ENCODE measurements at regions not wholly inside any gene's neighbourhood (a gene's known extent, or its start where the extent isn't known, plus 50 kb on each side); places are given as distances from the start of the nearest gene placed in this dataset.

DNA sequence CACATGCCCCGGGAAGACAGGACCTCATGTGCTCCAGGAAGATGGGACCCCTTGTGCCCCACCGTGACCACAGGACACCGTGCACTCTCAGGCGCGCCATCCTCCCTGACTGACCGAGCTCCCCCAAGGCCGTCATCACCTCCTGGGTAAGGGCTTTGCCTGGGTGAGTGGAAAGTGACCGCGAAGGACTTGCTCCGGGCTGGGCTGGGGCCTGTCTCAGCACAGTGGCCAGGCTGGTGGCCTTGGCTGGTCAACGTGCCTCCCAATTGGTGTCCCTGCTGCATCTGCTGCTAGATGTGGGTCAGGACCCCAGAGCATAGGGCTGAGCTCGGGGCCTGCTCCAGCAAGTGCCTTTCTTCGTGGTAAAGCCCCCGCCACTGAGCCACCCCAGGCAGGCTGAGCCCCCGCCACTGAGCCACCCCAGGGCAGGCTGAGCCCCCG is 69.7 kb upstream of the CTDP1 start:
- DNase-seq (ENCODE audit: low read depth in 2 of 2), result no peak

DNA sequence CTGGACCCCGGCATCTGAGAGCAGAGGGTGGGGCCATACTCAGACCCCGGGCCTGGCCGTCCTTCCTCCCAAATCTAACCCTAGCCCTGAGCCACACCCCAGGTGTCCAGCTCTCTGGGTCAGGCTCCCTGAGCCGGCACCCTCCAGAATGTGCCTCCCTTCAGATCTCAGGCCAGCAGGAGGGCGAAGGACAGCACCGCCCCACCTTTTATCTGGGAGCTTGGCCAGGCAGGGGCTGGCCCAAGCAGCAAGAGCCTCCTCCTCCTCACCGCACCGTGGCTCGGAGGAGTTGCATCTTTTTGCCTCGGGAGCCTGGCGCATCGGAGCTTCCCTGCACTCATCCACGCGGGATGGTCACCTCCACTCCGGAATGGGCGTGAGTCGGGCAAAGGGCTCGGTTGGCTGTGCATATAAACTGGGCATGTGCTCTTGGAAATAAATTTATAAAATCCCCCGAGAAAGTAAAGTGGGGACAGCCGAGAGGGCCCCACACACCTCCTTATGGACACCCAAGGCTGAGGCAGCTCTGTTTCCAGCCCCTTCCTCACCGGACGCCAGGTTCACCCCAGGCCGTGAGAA is 69.1 kb upstream of the CTDP1 start:
- no peak for DNase-seq (ENCODE audit: low read depth in 2 of 2)

DNA sequence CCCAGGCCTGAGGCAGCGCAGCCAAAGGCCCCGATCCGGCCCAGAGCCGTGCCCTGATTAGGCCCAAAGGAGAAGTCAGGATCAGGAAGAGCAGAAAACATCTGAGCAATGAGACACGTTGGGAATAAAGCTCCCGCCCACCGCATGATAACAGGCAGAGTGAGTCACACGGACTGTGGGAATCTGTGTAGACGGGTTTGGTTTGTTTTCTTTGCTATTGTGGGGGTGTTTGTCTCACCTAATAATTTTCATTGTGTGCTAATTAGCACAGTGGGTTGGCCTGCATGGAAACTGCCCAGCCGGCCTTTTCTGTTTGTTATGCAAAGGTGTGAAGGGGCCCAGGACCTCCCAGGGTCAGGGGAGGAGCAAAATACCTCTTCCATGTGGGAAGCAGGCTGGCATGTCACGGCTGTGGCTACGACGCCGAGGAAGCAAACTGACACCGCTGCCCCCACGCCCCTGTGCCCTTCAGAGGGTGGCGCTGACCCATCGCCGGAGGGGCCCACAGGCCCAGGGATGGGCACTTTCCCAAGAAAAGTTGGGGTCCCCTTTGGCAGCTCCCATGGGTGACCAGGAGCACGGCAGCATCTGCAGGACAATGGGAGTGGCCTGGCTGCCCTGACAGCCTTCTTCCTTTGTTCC is 68.4 kb upstream of the CTDP1 start:
- DNase-seq (ENCODE audit: low read depth in 2 of 2), result peak; percentile 69 to 97

DNA sequence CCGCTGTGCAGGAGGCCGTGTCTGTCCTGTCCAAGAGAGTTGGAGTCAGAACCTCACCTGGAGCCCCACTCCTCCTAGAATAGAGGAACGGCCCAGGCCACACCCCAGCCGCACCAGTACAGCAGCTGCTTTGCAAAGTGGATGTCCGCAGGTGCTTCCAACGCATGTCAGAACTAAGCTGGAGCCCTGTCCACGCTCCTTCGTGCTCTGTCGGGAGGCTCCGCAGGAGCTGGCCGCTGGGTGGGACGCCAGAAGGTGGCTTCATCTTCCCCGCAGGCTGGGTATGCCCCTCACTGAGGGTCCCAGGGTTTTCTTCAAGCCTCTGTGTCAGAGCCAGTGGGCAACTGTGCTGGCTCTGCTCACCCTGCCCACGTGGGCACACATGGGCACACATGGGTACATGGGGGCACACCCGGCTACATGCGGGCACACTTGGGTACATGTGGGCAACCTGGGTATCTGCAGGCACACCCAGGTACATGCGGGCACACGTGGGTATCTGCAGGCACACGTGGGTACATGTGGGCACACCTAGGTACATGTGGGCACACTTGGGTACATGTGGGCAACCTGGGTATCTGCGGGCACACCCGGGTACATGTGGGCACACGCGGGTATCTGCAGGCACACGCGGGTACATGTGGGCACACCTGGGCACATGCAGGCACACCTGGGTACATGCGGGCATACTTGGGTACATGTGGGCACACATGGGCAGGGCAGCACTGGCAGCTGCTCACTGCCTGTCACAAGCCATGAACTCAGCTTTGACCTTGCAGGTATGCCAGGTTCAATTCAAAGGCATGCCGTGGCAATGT is 67.1 kb upstream of the CTDP1 start:
- DNase-seq (ENCODE audit: low read depth in 2 of 2), result no peak

DNA sequence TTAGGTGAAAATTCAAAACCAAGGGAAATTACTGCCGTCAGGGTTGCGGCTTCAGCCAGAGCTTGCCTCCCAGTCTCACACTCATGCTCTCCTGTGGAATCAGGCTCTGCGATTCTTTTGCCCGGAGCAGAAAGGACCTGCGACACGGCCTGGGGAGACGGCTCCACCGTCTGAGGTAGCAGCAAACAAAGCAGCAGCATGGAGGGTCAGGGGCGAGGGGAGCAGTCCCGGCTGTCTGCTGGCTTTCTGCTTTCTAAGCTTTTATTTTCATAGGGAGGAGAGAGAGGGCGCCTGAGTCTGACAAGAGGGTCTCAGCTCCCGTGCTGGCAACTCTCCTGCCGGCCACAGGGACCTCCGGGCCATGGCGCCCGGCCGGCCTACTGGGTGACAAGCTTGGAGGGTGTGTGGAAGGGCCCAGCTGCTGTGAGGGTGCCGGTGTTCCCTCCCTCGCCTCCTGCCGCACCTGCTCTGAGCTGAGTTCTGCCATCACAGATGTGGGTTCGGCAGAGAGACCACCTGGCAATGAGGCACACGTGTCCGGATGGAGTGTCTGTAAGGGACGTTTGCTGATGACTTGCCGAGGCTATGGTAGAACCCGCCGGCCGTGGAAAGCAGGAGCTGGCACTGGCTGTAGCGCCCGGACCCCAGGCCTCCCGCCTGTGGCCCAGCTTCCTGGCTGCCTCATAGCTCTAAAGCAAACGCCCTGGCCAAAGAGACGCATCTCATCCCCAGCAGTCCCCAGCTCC is 66.2 kb upstream of the CTDP1 start:
- DNase-seq (ENCODE audit: low read depth in 2 of 2), result no peak

DNA sequence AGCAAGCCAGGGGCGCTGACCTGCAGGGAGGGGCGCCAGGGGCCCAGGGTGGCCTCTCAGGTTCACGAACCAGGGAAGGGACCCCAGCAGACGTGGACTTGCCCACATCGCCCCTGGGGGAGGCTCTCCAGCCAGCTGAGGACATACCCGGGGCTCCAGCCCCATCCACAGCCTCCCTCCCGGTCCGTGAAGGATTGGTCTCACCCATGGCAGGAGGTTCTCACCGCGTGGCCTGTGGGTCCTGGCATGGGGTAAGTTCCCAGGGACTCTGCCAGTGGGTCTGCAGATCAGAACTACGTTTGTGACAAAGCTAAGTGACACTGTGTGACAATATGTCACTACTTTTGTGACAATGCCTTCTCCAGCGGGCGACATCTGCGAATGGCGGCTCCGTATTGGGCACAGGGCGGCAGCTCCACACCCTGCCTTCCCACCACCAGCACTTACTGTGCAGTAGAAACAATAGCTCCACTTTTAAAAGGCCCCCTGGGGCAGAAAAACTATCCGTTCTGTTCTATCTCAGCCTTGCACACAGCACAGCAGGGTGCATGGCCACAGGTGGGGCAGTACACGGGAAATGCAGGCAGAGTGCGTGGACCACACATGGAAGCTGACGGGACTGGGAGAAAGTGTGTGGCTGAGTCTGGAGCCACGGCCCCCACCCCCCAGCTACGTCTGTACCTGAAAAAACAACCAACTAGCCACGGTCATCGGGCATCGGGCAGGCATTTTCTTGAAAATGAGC is 65.2 kb upstream of the CTDP1 start:
- DNase-seq (ENCODE audit: low read depth in 2 of 2), result no peak

DNA sequence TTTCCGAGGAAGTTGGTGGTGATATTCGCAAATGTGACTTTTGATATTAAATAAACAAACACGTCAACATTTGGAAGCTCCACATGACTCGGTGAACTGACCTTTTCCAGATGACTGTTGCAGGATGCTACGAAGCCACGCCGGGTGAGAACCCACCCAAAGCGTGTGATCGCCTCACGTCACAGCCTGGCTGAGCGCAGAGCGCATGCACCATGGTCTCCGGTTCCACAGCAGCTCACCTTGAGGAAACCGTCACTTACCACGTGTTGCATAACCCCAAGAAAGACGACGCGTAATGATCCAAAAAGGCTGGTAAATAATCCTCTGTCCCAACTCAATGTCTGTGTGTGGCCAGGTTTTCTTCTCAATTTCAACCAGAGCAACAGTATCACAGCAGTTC is 64.5 kb upstream of the CTDP1 start:
- no peak for DNase-seq (ENCODE audit: low read depth in 2 of 2)

DNA sequence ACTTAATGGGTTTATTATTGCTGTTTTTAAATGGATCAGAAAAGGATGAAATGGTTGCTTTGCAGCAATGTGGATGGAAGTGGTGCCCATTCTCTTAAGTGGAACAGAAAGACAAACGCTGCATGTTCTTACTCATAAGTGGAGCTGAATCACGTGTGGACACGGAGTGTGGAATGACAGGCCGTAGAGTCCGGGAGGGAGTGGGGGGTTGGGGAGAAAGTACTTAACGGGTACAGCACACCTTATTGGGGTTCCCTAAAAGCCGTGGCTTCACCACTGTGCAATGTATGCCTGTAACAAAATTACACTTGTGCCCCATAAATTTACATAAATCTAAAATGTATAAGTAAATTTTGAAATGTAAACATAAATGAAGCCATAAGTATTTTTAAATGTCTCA is 64.0 kb upstream of the CTDP1 start:
- DNase-seq (ENCODE audit: low read depth in 2 of 2), result no peak

DNA sequence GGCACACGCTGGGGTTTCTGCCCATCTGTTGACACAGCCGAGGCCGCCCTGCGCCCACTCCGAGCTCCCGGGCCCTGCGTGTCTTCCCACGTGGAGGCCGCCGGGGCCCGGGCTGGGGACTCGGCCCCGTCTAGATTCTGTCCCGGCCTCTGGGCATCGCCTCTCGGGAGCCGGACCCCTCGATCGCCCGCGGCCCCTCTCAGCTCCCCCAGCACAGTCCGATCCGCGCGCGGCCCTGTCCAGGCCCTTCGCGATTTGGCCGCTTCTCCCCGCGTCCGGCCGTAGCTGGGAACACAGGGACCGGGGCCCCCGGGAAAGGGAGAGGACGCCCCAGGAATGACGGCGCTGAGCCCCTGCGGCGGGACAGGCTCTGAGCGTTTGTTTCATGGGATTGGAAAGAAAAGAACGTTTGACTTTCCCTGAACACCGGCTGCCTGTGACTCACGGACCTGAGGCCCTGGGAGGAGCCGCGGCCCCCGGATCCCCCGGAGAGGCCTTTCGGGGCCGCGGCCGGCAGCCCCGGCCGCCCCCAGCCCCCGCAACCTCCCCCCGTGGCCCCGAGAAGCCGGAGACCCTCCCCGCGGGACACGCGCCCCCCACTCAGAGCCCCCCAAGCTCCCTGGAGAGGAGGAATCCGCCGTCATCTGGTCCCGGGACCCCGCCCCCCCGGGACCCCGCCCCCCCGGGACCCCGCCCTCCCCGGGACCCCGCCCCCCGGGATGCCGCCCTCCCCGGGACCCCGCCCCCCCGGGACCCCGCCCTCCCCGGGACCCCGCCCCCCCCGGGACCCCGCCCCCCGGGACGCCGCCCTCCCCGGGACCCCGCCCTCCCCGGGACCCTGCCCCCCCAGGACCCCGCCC is 62.7 kb upstream of the CTDP1 start:
- DNase-seq (ENCODE audit: low read depth in 2 of 2), result peak in 1 of 2 donors; percentile 25

DNA sequence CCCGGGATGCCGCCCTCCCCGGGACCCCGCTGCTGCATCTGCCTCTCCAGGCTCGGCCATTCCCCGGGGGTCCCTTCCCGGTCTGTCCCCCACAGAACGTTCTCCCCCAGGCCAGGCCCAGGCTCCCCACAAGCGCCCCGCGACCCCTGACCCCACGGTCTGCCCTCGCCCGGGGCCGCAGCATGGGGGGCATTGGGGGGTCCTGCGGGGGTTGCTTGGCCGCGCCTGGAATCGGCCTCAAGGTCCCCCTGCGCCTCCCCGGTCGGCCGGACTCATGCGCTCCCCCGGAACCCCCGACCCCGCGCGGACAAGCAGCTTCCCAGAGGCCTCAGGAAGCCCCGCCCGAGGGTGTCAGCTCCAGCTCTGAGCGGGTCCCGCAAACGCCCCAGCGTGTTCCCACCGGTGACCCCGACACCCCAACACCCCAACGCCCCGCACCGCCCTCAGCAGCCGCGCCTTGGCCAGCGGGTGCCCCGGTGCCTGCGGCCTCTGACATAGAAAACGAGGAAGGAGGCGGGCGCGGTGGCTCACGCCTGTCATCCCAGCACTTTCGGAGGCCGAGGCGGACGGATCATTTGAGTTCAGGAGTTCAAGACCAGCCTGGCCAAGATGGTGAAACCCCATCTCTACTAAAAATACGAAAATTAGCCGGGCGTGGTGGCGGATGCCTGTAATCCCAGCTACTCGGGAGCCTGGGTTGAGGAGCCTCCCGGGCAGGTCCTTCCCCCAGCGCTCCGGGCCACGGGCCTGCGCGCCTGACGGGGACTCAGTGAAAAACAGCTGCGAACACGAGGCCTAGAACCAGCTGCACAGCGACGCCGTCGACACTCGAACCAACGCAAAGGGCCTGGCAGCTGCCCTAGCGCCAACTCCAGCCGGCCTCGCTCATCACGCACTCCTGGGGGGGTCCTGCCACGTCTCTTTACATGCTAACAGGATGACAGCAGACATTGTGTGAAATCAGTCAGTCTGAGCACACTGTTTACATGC is 61.8 kb upstream of the CTDP1 start:
- no peak for DNase-seq (ENCODE audit: low read depth in 2 of 2)

DNA sequence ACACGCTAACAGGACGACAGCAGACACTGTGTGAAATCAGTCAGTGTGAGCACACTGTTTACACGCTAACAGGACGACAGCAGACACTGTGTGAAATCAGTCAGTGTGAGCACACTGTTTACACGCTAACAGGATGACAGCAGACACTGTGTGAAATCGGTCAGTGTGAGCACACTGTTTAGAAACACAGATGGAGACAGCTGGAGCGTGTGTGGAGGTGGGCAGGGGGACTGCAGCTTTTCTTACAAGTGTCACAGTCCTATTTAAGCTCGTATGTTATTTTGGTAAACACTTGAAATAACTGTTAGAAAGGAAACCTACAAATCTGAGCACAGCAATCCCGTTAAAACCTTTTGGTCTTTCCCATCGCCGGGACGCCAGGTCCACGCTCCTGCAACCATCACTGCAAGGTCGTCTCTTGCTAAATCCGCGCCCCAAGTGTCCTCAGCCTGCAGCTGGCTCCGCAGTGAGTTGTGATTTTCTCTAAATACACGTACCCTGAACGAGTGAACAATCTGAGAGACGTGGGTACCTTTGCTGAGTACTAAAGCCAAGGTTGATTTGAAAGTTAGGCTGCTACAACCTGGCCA is 58.9 kb upstream of the CTDP1 start:
- no peak for DNase-seq (ENCODE audit: low read depth in 2 of 2)

DNA sequence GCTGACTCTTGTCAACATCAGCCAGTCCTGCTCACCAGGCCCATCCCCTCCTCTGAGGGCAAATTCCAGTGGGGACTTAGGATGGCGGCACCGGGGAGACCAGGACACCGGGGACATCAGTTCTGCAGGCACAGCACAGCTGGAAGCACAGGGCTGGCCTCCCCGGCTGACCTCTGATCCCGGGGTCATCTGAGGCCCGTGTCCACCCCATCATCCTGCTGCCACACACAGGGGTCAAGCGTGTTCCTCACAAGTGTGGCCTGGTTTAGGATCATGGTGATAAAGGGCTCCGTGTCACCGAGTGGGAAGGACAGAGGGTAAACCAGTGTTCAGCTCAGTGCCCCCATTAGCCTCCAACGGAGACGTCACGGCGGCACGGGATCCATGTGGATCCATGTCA is 58.1 kb upstream of the CTDP1 start:
- no peak for DNase-seq (ENCODE audit: low read depth in 2 of 2)

DNA sequence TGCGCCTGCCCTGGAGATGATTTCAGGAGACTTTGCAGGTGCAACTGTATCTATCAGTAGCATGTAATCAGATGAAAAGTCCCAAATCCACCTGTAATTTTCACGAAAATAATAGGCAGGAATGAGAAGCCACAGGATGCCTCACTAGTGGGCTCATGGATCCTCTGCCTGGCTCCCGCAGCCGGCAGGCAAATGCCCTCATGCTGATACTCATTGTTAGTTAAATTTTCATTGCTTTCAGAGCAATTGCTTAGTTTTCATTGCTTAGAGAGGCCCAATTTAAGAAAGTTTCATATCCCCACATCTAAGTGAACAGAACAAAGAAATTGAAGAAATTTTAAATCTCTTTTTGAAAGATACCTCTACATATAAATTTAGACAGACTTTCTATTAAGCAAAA is 57.6 kb upstream of the CTDP1 start:
- no peak for DNase-seq (ENCODE audit: low read depth in 2 of 2)

DNA sequence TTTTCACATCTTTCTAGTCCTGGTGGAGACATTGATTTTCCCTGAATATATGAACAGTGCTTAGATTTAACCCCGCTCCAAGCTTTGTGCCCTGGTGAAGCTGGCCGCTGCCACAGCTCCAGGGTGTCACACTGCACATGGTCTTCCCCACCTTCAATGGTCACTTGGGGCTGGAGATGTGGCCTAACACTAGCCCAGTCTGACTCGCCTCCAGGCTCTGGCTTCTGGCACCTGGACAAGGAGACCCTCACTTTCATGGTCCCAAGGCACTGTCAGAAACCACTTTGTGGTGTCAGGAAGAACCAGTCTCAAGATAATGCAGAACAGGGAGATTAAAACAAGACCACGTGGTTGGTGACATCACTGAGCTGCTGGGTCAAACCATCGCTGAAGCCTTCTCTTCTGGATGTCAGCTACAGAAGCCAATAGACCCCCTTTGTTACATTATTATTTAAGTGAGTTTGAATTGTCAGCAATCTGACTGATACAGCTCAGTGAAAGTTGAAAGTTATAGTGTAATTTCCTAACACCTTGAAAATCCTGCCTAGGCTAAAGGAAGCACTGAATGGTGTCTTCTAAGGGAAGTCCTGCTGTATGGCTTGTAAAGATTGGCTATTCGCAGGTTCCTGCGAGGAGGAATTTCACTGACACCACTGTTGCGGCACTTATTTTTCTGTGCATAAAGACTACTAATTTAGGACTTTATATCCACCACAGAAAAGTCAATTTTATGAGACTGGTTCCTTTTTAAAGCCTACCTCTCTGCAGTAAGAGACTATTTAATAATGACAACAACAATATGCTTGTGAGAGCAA is 55.0 kb upstream of the CTDP1 start:
- DNase-seq (ENCODE audit: low read depth in 2 of 2), result no peak

DNA sequence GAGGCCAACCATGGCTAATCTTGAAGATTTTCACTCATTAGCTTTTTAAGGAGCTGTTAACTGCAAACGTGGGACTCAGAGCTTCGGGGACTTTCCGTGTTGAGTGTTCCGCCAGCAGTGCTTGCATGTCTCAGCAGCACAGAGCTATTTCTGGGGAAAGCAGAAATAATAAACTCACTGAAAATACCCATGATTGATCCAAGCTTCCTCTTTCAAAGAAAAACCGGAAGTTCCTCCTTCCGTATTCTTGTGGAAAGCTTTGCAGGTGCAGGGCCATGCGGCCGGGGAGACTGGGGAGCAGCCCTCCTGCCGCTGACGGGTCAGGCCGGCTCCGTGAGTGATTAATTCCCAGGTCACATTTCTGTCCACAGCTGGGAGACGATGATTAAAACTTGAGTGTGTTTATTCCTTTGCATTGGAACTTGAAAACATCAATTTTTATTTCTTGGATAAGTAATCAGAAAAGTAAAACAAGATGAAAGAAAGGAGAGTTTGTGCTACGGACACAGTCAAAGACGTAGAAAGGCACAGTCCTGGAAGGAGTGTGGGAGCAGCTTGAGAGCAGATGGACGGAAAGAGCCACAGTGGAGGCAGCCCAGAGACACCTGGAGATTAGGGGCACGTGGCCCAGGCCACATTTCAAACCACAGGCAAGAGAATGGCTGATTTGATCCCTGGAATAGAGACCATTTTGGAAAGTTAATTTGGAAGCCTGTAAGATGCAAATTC is 54.2 kb upstream of the CTDP1 start:
- peak; percentile 28 to 76 for DNase-seq (ENCODE audit: low read depth in 2 of 2)

DNA sequence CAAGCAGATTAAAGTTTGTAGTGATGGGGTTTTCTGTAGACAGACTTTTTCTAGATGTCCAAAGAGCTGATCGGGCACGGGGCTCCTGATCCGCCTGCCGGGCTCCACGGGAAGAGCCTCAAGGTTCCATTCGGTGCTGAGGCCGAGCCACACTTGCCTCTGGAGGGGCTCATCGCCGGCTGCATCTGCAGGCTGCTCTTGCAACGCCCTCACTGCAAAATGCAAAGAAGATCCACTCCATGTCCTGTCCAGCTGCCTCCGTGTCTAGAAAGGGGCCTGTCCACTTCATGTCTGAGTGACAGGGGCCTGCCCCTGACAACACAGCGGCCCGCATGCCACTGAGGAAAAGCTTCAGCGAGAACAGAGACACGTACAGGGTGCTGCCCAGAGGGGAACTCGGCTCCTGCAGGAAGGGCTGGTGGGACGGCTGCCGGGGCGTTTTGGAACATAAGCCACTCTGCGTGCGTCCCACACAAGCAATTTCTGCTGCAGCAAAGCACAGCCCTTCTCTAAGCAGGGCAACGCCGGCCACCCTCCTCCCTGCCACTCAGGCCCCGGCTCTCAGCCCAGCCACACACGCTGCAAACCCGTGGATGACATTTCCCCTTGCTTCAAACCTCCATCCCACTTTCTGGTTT is 53.6 kb upstream of the CTDP1 start:
- no peak for DNase-seq (ENCODE audit: low read depth in 2 of 2)

Data from dermis microvascular lymphatic vessel endothelial cell (primary cell).